H1 (cell line): ENCODE measurements at regions not wholly inside any gene's neighbourhood (a gene's known extent, or its start where the extent isn't known, plus 50 kb on each side); places are given as distances from the start of the nearest gene placed in this dataset.

ENCODE experiments used
- KDM5A ChIP-seq: fragments of 200-600 bp; IDR thresholded peaks from 2 replicates; pipeline ENCODE4 v1.7.1; 2012; ENCODE audit warnings: mild to moderate bottlenecking, low read length, inconsistent platforms, mixed read lengths
- SIN3A ChIP-seq, 2 experiments: IDR thresholded peaks in 1 of 2; conservative IDR thresholded peaks in 1 of 2; 2 replicates each; pipeline ENCODE4 v1.6.1; 2011 to 2012; ENCODE audit warnings: low read length in 2 of 2, improper control_type of control experiment in 1 of 2, low read depth in 1 of 2, mild to moderate bottlenecking in 1 of 2
- SIRT6 ChIP-seq: IDR thresholded peaks from one replicate; pipeline ENCODE4 v1.7.1; 2012; ENCODE audit warnings: low read length, inconsistent platforms
- SIX5 ChIP-seq: IDR thresholded peaks from 2 replicates; pipeline ENCODE4 v1.6.1; 2011; ENCODE audit warnings: mild to moderate bottlenecking, low read depth, low read length
- TBP ChIP-seq: IDR thresholded peaks from 2 replicates; pipeline ENCODE4 v1.6.1; 2011; ENCODE audit warnings: low read depth, low read length, improper control_type of control experiment

DNA sequence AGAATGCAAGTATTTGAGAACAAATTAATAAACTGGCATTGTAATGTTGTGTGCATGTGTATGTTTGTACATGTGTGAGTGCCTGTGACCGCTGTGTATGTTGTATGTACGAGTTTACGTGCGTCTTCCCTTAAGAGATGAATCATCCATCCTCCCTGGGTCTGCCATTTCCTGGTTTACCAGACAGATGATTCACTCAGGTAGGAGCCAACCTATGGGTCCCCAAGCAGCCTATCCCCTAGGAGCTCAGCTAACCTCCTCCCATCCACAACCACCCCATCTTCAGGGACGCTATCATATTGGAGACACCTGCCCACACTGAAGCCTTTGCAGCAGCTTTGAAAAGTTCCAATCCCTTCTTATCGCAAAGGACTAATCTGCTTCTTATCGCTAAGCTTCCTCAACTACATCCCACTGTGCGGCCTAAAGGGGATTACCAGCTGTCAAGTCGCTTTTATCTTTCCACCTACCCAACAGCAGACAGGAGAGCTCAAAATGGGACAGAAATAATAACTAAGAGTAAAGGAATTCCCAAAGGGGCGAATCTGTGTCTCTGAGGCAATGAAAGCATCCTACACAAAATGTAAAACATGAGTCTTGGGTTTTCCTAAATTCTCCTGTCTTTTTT lies 81.5 kb upstream of the TMCC3 start (continued):
- TF ChIP-seq KDM5A = no peak
- no peak for TF ChIP-seq SIN3A (conservative IDR thresholded peaks at IDR 0.05 in 1 of 2, IDR thresholded peaks at IDR 0.05 in 1 of 2; ENCODE audit: low read depth in 1 of 2, low read length in 2 of 2)
- TF ChIP-seq SIRT6 = no peak
- TF ChIP-seq TBP = no peak
- no peak for TF ChIP-seq SIX5
- TF ChIP-seq, all 59 proteins: peak for 0
